Gastroesophageal sphincter (tissue), 3 donors: ENCODE measurements at regions not wholly inside any gene's neighbourhood (a gene's known extent, or its start where the extent isn't known, plus 50 kb on each side); places are given as distances from the start of the nearest gene placed in this dataset.

Experiments
- POLR2AphosphoS5 ChIP-seq: sonication (generic); formaldehyde crosslinking; IDR thresholded peaks from one replicate; pipeline ENCODE4 v1.6.1; 2017; ENCODE audit warnings: antibody characterized with exemption
- TF ChIP-seq, protein P1 (sequence below), 4 experiments: fragments of 200-600 bp in 2 of 4; fragments of 450-650 bp in 2 of 4; sonication (generic) in 1 of 4; IDR thresholded peaks; one replicate each; pipeline ENCODE4 v1.5.1; 2017 to 2019; ENCODE audit warnings: antibody characterized with exemption in 4 of 4, mild to moderate bottlenecking in 2 of 4, moderate library complexity in 2 of 4

DNA sequence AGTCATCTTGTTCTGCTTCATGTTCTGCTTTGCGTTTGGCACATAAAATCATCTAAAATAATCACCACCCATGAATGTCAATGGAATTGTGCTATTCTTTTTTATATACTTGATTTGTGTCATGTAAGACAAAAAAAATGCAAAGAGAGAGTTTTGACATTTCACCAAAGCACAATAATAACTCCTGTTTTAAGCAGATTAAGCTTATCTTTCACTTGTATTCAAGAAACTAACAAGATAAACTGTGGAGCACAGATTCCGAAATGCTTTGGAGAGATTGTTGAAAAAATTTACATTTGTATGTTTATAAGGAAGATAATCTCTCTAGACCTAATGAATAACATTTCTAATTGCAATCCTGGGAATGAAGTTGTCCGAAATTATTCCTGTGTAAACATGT lies 225.1 kb upstream of the ANXA10 start:
- TF ChIP-seq, protein P1, sequence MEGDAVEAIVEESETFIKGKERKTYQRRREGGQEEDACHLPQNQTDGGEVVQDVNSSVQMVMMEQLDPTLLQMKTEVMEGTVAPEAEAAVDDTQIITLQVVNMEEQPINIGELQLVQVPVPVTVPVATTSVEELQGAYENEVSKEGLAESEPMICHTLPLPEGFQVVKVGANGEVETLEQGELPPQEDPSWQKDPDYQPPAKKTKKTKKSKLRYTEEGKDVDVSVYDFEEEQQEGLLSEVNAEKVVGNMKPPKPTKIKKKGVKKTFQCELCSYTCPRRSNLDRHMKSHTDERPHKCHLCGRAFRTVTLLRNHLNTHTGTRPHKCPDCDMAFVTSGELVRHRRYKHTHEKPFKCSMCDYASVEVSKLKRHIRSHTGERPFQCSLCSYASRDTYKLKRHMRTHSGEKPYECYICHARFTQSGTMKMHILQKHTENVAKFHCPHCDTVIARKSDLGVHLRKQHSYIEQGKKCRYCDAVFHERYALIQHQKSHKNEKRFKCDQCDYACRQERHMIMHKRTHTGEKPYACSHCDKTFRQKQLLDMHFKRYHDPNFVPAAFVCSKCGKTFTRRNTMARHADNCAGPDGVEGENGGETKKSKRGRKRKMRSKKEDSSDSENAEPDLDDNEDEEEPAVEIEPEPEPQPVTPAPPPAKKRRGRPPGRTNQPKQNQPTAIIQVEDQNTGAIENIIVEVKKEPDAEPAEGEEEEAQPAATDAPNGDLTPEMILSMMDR (IDR thresholded peaks at IDR 0.05) = no peak
- TF ChIP-seq POLR2AphosphoS5 = no peak
